PC-9 (cell line): ENCODE measurements at regions not wholly inside any gene's neighbourhood (a gene's known extent, or its start where the extent isn't known, plus 50 kb on each side); places are given as distances from the start of the nearest gene placed in this dataset.

Source experiments
- CTCF ChIP-seq: fragments of 200-600 bp; sonication (generic); conservative IDR thresholded peaks from 2 replicates; pipeline ENCODE4 v1.6.1; 2017; ENCODE audit warnings: mixed run types, antibody characterized with exemption, mild to moderate bottlenecking, moderate library complexity
- EZH2 ChIP-seq: fragments of 200-600 bp; sonication (generic); IDR thresholded peaks from 2 replicates; pipeline ENCODE4 v1.8.0; 2017; ENCODE audit warnings: antibody characterized with exemption, low read depth

- TF ChIP-seq CTCF (no peak), EZH2 (no peak)
These were observed 79.7 kb upstream of the PTPRR start for GRCh38 chr12:71000255-71000654.
